CD4-positive, alpha-beta T cell (primary cell): ENCODE measurements at regions not wholly inside any gene's neighbourhood (a gene's known extent, or its start where the extent isn't known, plus 50 kb on each side); places are given as distances from the start of the nearest gene placed in this dataset.

Experiments
- ATAC-seq: fragments of 200-7000 bp; cut with Tn5 transposase; one replicate; pipeline ENCODE4 v1.10.0; 2022; ENCODE audit warnings: mild to moderate bottlenecking; ENCODE audit not compliant: poor library complexity
- CTCF ChIA-PET: fragments of 350-600 bp; sonication (Branson Sonifier 250); formaldehyde crosslinking; loops from one replicate; lab custom pipeline; 2021; ENCODE audit warnings: antibody characterized with exemption, inconsistent platforms; lab: Charles Lee
- POLR2A ChIA-PET: fragments of 350-600 bp; sonication (Branson Sonifier 250); formaldehyde crosslinking; loops from one replicate; lab custom pipeline; 2021; ENCODE audit warnings: antibody characterized with exemption, inconsistent platforms; lab: Charles Lee
- DNase-seq, 14 experiments: peaks; one replicate each; pipeline ENCODE4 v3.0.0-alpha.2; 2013 to 2020; ENCODE audit warnings: mixed read lengths in 2 of 14
- H3K27ac ChIP-seq, 2 donors: one replicate each; pipeline versions ENCODE4 v1.5.1 to v1.7.0; 2013; ENCODE audit warnings: low read length in 2 of 2, low read depth in 1 of 2, mild to moderate bottlenecking in 1 of 2
- H3K27me3 ChIP-seq, 2 experiments: 1 replicate in 1 of 2; 2 replicates in 1 of 2; pipeline versions ENCODE4 v1.6.1 to v1.7.0; 2013; ENCODE audit warnings: low read length in 2 of 2, control low read depth in 1 of 2, mild to moderate bottlenecking in 1 of 2, moderate library complexity in 1 of 2; ENCODE audit not compliant: insufficient read depth in 2 of 2, control insufficient read depth in 1 of 2
- H3K36me3 ChIP-seq: one replicate; pipeline ENCODE4 v1.6.1; 2013; ENCODE audit warnings: low read length, control low read depth; ENCODE audit not compliant: insufficient read depth
- H3K4me1 ChIP-seq: one replicate; pipeline ENCODE4 v1.6.1; 2013; ENCODE audit warnings: low read length, control low read depth; ENCODE audit not compliant: insufficient read depth
- H3K4me3 ChIP-seq: one replicate; pipeline ENCODE4 v1.5.1; 2013; ENCODE audit warnings: mild to moderate bottlenecking, low read length, moderate library complexity
- H3K9me3 ChIP-seq, 2 experiments: 1 replicate in 1 of 2; 2 replicates in 1 of 2; pipeline versions ENCODE4 v1.6.1 to v1.7.0; 2013; ENCODE audit warnings: low read length in 2 of 2, mild to moderate bottlenecking in 2 of 2, control low read depth in 1 of 2, moderate library complexity in 1 of 2; ENCODE audit not compliant: control insufficient read depth in 1 of 2, insufficient read depth in 1 of 2
- H3K27ac Mint-ChIP-seq: one replicate; pipeline ENCODE4 v1.8.0; 2020; ENCODE audit warnings: mixed read lengths
- H3K27me3 Mint-ChIP-seq: one replicate; pipeline ENCODE4 v1.8.0; 2021; ENCODE audit warnings: mixed read lengths
- H3K36me3 Mint-ChIP-seq: one replicate; pipeline ENCODE4 v1.8.0; 2021; ENCODE audit warnings: low read depth, mixed read lengths
- H3K4me1 Mint-ChIP-seq: one replicate; pipeline ENCODE4 v1.8.0; 2021; ENCODE audit warnings: low read depth, mixed read lengths
- H3K4me3 Mint-ChIP-seq: one replicate; pipeline ENCODE4 v1.8.0; 2020; ENCODE audit warnings: mild to moderate bottlenecking, mixed read lengths
- H3K9me3 Mint-ChIP-seq: one replicate; pipeline ENCODE4 v1.8.0; 2020; ENCODE audit warnings: mixed read lengths
- intact Hi-C, 2 experiments: fragments of 100-400 bp; cut with DNase I in 1 of 2; cut with micrococcal nuclease in 1 of 2; formaldehyde crosslinking; loops; one replicate each; pipeline versions ENCODE4 v1.15.1 to v1.9.0; 2023 to 2025; cut with DNase I, micrococcal nuclease
- TF ChIP-seq, protein P1 (sequence below): fragments of 200-600 bp; IDR thresholded peaks from one replicate; pipeline ENCODE4 v1.8.0; 2022; ENCODE audit warnings: antibody characterized with exemption, mild to moderate bottlenecking

DNA sequence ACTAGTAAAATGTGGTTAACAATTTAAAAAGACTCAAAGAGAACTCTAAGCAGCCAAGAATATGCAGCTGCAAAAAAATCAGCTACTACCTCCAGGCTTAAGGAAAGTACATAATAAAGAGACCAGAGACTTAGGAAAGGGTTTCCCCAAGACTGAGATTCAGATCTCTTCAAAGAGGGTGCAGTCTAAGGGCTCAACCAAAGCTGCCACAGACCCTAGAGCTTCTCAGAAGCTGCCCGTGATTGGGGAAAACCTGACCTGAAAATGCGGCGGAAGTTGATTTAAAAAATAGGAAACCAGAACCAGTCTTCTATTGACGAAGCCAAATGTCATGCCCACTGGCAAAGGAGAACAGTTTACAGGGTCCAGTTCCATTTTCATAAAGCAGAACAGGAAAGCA is 516.8 kb upstream of the MARCKS start:
- H3K36me3 ChIP-seq, result no peaks in the 10 kb centered on the region
- no peaks in the 10 kb centered on the region for H3K9me3 ChIP-seq
- ChIA-PET CTCF (no interaction called here), POLR2A (no interaction called here)
- TF ChIP-seq, protein P1, sequence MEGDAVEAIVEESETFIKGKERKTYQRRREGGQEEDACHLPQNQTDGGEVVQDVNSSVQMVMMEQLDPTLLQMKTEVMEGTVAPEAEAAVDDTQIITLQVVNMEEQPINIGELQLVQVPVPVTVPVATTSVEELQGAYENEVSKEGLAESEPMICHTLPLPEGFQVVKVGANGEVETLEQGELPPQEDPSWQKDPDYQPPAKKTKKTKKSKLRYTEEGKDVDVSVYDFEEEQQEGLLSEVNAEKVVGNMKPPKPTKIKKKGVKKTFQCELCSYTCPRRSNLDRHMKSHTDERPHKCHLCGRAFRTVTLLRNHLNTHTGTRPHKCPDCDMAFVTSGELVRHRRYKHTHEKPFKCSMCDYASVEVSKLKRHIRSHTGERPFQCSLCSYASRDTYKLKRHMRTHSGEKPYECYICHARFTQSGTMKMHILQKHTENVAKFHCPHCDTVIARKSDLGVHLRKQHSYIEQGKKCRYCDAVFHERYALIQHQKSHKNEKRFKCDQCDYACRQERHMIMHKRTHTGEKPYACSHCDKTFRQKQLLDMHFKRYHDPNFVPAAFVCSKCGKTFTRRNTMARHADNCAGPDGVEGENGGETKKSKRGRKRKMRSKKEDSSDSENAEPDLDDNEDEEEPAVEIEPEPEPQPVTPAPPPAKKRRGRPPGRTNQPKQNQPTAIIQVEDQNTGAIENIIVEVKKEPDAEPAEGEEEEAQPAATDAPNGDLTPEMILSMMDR, result no peak
- H3K4me3 ChIP-seq, result no peak overlapping the region
- no peak overlapping the region for H3K27ac ChIP-seq
- Mint-ChIP-seq H3K27me3 (no peaks in the 10 kb centered on the region), H3K27ac (no peak overlapping the region), H3K9me3 (no peaks in the 10 kb centered on the region), H3K36me3 (no peaks in the 10 kb centered on the region), H3K4me3 (no peak overlapping the region), H3K4me1 (no peaks in the 10 kb centered on the region)
- DNase-seq (no peak), ATAC-seq (no peak)
- H3K4me1 ChIP-seq, result no peaks in the 10 kb centered on the region
- H3K27me3 ChIP-seq, result no peaks in the 10 kb centered on the region
- intact Hi-C loops, result no loop called here

DNA sequence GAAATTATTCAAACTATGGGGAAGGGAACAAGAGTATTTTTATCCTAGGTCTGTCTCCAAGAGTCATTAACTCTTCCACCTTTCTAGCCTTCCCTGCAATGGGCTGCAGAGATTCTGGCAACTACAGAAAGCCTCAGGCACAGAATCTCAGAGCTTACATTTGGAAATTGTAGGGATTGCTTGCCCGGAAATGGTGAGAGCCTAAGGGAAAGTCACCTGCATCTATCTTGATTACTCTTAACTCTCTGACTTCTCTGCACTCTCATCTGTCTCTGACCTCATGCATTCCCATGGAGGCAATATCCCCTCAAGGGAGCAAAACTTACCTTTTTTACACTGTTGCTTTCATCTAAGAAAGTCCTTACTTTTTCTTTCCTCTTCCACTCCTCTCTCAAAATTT is 513.2 kb upstream of the MARCKS start:
- Mint-ChIP-seq H3K9me3 (no peaks in the 10 kb centered on the region), H3K36me3 (no peaks in the 10 kb centered on the region), H3K27me3 (no peaks in the 10 kb centered on the region), H3K4me3 (no peak overlapping the region), H3K4me1 (no peaks in the 10 kb centered on the region), H3K27ac (no peak overlapping the region)
- POLR2A ChIA-PET, result no interaction called here
- no peaks in the 10 kb centered on the region for H3K9me3 ChIP-seq
- no peaks in the 10 kb centered on the region for H3K36me3 ChIP-seq
- H3K27ac ChIP-seq, result no peak overlapping the region
- CTCF ChIA-PET, result no interaction called here
- H3K4me1 ChIP-seq, result no peaks in the 10 kb centered on the region
- no peaks in the 10 kb centered on the region for H3K27me3 ChIP-seq
- ATAC-seq (no peak), DNase-seq (no peak)
- TF ChIP-seq, protein P1, result no peak
- intact Hi-C loops, result no loop called here
- no peak overlapping the region for H3K4me3 ChIP-seq

GRCh38 chr6:113344969-113345368 is 512.2 kb upstream of the MARCKS start:
- ATAC-seq, result no peak
- Mint-ChIP-seq H3K4me3 (no peak overlapping the region), H3K27me3 (no peaks in the 10 kb centered on the region), H3K4me1 (no peaks in the 10 kb centered on the region), H3K9me3 (no peaks in the 10 kb centered on the region), H3K36me3 (no peaks in the 10 kb centered on the region), H3K27ac (no peak overlapping the region)
- no peaks in the 10 kb centered on the region for H3K27me3 ChIP-seq
- no peaks in the 10 kb centered on the region for H3K9me3 ChIP-seq
- no peak for DNase-seq
- no peaks in the 10 kb centered on the region for H3K36me3 ChIP-seq
- TF ChIP-seq, protein P1, result no peak
- CTCF ChIA-PET, result no interaction called here
- H3K27ac ChIP-seq, result no peak overlapping the region
- H3K4me1 ChIP-seq, result no peaks in the 10 kb centered on the region
- POLR2A ChIA-PET, result no interaction called here
- intact Hi-C loops, result no loop called here
- no peak overlapping the region for H3K4me3 ChIP-seq
